ENCODE measurements at regions not wholly inside any gene's neighbourhood (a gene's known extent, or its start where the extent isn't known, plus 50 kb on each side); places are given as distances from the start of the nearest gene placed in this dataset.

GRCh38 chr4:159503236-159504008 lies 400.5 kb downstream of the RAPGEF2 start:
- no peak for DNase-seq

GRCh38 chr4:159504684-159505083 lies 401.8 kb downstream of the RAPGEF2 start:
- no peak for DNase-seq

- no peak for DNase-seq
Observed at GRCh38 chr4:159505266-159505975, 402.5 kb downstream of the RAPGEF2 start.

- no peak for DNase-seq
Observed at GRCh38 chr4:159506801-159507517, 404.1 kb downstream of the RAPGEF2 start.

GRCh38 chr4:159508917-159509500 lies 406.1 kb downstream of the RAPGEF2 start:
- no peak for DNase-seq

- no peak for DNase-seq
Observed at GRCh38 chr4:159512348-159512747, 409.5 kb downstream of the RAPGEF2 start.

GRCh38 chr4:159515314-159516025 lies 412.6 kb downstream of the RAPGEF2 start:
- DNase-seq, result no peak

GRCh38 chr4:159516556-159517140 lies 413.8 kb downstream of the RAPGEF2 start:
- no peak for DNase-seq

GRCh38 chr4:159520074-159520473 lies 417.2 kb downstream of the RAPGEF2 start:
- DNase-seq, result no peak

GRCh38 chr4:159526172-159526571 lies 423.3 kb downstream of the RAPGEF2 start:
- no peak for DNase-seq

GRCh38 chr4:159534655-159535054 lies 431.8 kb downstream of the RAPGEF2 start:
- no peak for DNase-seq

- DNase-seq, result no peak
Observed at GRCh38 chr4:159538556-159538955, 435.7 kb downstream of the RAPGEF2 start.

- DNase-seq, result no peak
Observed at GRCh38 chr4:159540038-159540437, 437.2 kb downstream of the RAPGEF2 start.

- no peak for DNase-seq
Observed at GRCh38 chr4:159540501-159540900, 437.6 kb downstream of the RAPGEF2 start.

- DNase-seq, result no peak
Observed at GRCh38 chr4:159541143-159541542, 438.3 kb downstream of the RAPGEF2 start.

GRCh38 chr4:159542296-159542695 lies 439.4 kb downstream of the RAPGEF2 start:
- no peak for DNase-seq

GRCh38 chr4:159543831-159544230 lies 441.0 kb downstream of the RAPGEF2 start:
- DNase-seq, result no peak

- no peak for DNase-seq
Observed at GRCh38 chr4:159545556-159545955, 442.7 kb downstream of the RAPGEF2 start.

- no peak for DNase-seq
Observed at GRCh38 chr4:159547645-159548308, 444.9 kb downstream of the RAPGEF2 start.

GRCh38 chr4:159549098-159549518 lies 446.2 kb downstream of the RAPGEF2 start:
- DNase-seq, result no peak

- DNase-seq, result no peak
Observed at GRCh38 chr4:159551281-159551680, 448.4 kb downstream of the RAPGEF2 start.
